ENCODE measurements at regions not wholly inside any gene's neighbourhood (a gene's known extent, or its start where the extent isn't known, plus 50 kb on each side); places are given as distances from the start of the nearest gene placed in this dataset.

GRCh38 chr11:93032580-93032979 is 63.1 kb downstream of the MTNR1B start:
- in situ Hi-C loops (cut with MboI; ENCODE audit: low sequenced_read_pairs) (no loop called here), dilution Hi-C loops (cut with HindIII; ENCODE audit: low sequenced_read_pairs, unreplicated experiment) (no loop called here), intact Hi-C loops (cut with micrococcal nuclease) (no loop called here)
- Histone ChIP-seq H4K8ac (ENCODE audit: low read depth in 2 of 2, low read length in 2 of 2) (no peak overlapping the region), H2AFZ (replicated peaks; ENCODE audit: low read length, poor library complexity) (peak overlapping the region; percentile 18), H2BK20ac (ENCODE audit: low read depth, low read length) (no peak overlapping the region; the same call in 1 of the 2 replicates), H3K79me1 (ENCODE audit: low read depth in 1 of 2, low read length in 2 of 2) (no peaks in the 10 kb centered on the region), H2AK5ac (ENCODE audit: low read depth, low read length) (no peak overlapping the region), H2BK120ac (ENCODE audit: low read depth, low read length) (no peak overlapping the region), H3K36me3 (ENCODE audit: control insufficient read depth, insufficient read depth, low read length) (no peaks in the 10 kb centered on the region), H3K18ac (ENCODE audit: low read depth, low read length) (no peak overlapping the region), H4K5ac (ENCODE audit: low read depth, low read length) (no peak overlapping the region), H3K9ac (ENCODE audit: low read depth, low read length) (no peak overlapping the region), H3K23ac (ENCODE audit: low read depth, low read length) (no peak overlapping the region), H2AK9ac (replicated peaks; ENCODE audit: low read depth, low read length, poor library complexity) (peak overlapping the region; percentile 13), H3K4ac (ENCODE audit: low read depth, low read length) (0 out of 2 replicates have a peak overlapping the region, but pooled peaks have one; percentile 22), H4K20me1 (ENCODE audit: insufficient read depth, low read length) (no peaks in the 10 kb centered on the region), H2BK15ac (ENCODE audit: low read depth, low read length) (no peak overlapping the region), H3K9me3 (ENCODE audit: control insufficient read depth, insufficient read depth, low read length) (no peaks in the 10 kb centered on the region), H3K27me3 (ENCODE audit: control insufficient read depth, insufficient read depth, low read length) (no peaks in the 10 kb centered on the region), H3K56ac (ENCODE audit: extremely low read depth, insufficient read depth, low read length) (no peak overlapping the region), H3K4me3 (ENCODE audit: insufficient read depth, low read depth, low read length) (no peak overlapping the region), H2BK5ac (ENCODE audit: low read depth, low read length, poor library complexity, severe bottlenecking) (no peak overlapping the region), H3K9me1 (ENCODE audit: insufficient read depth, low read length) (no peaks in the 10 kb centered on the region; the same call in 1 of the 2 replicates), H4K91ac (ENCODE audit: insufficient read depth, low read depth, low read length) (no peak overlapping the region), H3K27ac (ENCODE audit: insufficient read depth, low read length) (no peak overlapping the region), H3K4me2 (ENCODE audit: low read depth, low read length) (no peak overlapping the region), H3K4me1 (ENCODE audit: control insufficient read depth, insufficient read depth, low read length) (no peaks in the 10 kb centered on the region; the same call in 1 of the 2 replicates), H3K14ac (replicated peaks; ENCODE audit: low read depth, low read length) (no peak overlapping the region)
- WGBS, 2 experiments (ENCODE audit: extremely low coverage in 2 of 2, insufficient read length in 1 of 2): no CpG with 5 or more reads among the region's 2 CpGs
- DNase-seq: peak; percentile 30
- CTCF ChIA-PET: no interaction called here
- TF ChIP-seq POLR2A (IDR thresholded peaks at IDR 0.05; ENCODE audit: low read depth, low read length): no peak
- TF ChIP-seq MAFK (IDR thresholded peaks at IDR 0.05; ENCODE audit: low read depth, low read length): no peak
- no peak for TF ChIP-seq FOS (IDR thresholded peaks at IDR 0.05; ENCODE audit: low read depth, low read length)
- TF ChIP-seq, protein P1, sequence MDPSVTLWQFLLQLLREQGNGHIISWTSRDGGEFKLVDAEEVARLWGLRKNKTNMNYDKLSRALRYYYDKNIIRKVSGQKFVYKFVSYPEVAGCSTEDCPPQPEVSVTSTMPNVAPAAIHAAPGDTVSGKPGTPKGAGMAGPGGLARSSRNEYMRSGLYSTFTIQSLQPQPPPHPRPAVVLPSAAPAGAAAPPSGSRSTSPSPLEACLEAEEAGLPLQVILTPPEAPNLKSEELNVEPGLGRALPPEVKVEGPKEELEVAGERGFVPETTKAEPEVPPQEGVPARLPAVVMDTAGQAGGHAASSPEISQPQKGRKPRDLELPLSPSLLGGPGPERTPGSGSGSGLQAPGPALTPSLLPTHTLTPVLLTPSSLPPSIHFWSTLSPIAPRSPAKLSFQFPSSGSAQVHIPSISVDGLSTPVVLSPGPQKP (IDR thresholded peaks at IDR 0.05; ENCODE audit: borderline replicate concordance, low read depth, low read length): no peak
- no peak for TF ChIP-seq MXI1 (IDR thresholded peaks at IDR 0.05; ENCODE audit: borderline replicate concordance, low read depth, low read length)
- no peak for TF ChIP-seq RCOR1 (IDR thresholded peaks at IDR 0.05; ENCODE audit: insufficient replicate concordance, low read length)
- no peak for TF ChIP-seq RFX5 (IDR thresholded peaks at IDR 0.05; ENCODE audit: low read depth, low read length)
- TF ChIP-seq CHD1 (IDR thresholded peaks at IDR 0.05; ENCODE audit: low read depth, low read length): no peak
- TF ChIP-seq MAZ (IDR thresholded peaks at IDR 0.05; ENCODE audit: borderline replicate concordance, low read depth, low read length): no peak
- no peak for TF ChIP-seq NFE2L2 (IDR thresholded peaks at IDR 0.05; ENCODE audit: low read depth, low read length)
- no peak for TF ChIP-seq RAD21 (IDR thresholded peaks at IDR 0.05; ENCODE audit: low read length)
- no TSS peak for BruUV-seq (replicated peaks)
- no peak for ATAC-seq (ENCODE audit: low read depth)
- POLR2A ChIA-PET (ENCODE audit: unreplicated experiment): no interaction called here

Measured in IMR-90 (cell line).